SKM-1 treated with dmso at 0.1 percent for 144 hours (cell line): ENCODE measurements at regions not wholly inside any gene's neighbourhood (a gene's known extent, or its start where the extent isn't known, plus 50 kb on each side); places are given as distances from the start of the nearest gene placed in this dataset.

Experiments
- DNase-seq: peaks from one replicate; lab custom pipeline; 2025; ENCODE audit not compliant: unreplicated experiment; lab: John Stamatoyannopoulos, UW

DNA sequence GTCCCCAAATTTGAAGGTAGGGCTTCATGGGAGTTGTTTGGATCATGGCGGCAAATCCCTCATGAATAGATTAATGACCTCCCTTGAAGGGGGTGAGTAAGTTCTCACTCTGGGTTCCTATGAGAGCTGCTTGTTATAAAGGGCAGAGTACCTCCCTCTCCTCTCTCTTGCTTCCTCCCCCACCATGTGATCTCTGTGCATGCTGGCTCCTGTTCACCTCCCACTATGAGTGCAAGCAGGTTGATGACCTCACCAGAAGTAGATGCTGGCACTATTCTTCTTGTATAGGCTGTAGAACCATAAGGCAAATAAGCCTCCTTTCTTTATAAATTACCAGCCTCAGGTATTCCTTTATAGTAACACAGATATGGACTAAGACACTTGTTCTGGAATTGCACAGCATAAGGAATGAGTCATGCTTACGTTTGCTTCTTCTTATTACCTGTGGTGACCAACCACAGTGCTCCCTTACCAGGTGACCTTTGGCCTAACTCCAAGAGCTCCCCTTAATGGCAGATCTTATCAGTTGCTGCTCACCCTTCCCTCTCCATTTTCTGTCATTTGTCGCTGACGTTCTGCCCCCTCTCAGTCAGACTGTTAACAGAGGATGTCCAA lies 559.5 kb upstream of the GCFC2 start:
- DNase-seq: no peak

DNA sequence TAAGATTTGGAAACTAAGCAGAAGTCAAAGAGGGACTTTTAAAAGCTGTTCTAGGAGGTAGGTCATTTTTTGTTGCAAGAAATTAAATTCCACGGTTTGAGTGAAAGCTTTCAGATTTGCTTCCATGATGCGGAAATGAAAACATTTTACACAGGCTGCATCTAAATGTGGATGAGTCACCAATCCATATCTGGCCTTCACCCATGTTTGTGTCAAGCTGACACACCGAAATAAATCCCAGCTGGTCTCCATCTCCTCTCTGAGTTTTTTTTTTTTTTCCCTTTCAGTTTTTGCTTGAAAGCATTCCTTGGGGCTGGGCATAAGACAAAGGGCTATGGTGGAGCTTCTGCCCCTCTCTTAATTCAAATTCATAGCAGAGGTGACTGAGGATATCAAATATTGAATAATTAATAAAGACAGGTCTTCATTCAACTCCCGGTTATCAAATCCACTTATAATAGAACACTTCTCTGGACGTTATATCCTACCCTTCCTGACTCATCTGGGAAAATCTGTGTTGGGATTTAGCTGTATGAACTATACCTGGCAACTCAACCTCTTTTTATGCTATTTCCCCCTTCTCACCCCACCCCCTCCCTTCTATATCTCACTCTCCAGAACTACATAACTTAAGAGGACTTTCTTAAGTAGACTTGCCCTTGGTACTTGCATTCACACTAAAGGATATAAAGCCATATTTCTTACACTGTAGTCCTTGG lies 558.3 kb upstream of the GCFC2 start:
- no peak for DNase-seq

DNA sequence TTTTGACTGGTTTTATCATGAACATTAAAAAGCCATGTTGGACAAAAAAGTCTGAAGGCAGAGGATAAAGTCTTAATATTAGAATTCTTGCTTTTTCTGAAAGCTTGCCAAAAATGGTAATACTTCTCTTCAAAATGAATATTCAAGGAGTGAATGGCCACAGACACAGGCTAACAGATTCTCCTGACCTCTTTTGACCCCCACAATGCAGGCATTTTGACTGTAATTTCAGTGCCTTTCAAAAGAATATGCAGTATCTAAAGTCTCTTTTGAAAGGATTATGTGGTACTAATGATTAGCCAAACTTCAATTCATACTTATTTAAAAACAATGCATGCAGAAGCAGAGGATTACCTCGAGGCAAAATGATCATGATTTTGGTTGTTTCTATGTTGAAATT lies 557.8 kb upstream of the GCFC2 start:
- DNase-seq: no peak

DNA sequence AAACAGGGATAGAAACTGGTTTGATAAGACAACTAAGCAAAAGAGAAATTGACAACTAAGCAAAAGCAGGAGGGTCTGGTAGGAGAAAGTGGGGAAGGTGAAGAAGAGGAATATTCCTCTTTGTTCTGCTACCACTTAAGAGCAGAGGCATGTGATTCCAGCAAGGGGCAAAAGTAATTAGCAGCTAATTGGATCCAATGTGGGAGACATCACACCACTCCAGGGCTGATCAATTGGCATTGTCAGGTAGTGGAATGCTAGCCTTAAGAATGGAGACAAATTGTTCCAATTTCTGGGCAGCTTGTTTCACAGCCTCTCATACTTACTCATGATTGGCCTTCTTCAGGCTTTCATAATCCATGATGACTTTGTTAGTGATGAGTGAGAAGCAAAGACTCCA lies 547.1 kb upstream of the GCFC2 start:
- no peak for DNase-seq

DNA sequence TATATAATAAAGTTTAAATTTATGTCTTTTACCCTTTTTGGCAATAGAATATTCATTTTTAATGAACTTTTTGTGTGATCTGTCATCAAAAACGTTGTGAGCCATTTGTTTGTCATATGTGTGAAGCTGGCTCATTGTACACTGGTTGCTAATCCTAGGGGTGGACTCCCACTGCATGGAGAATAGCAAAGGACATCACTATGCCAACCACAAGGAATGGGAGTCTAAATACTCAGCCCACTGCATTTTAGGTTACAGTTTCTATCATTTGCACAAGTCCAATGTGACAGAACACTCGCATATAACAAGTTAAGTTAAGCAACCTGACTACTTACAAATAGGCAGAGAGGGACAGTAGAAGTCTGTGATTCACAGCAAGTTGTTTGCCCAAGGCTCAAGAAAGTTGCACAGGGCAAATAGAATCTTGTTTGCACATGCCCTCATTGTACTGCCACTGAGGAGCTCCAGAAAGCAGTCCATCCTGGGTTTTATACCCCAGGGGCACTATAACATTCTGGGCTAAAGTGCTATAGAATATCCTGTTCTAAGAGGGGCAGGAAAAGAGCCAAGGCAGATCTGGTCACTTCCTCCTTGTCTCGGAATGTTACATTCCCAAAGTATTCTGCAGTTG lies 545.9 kb upstream of the GCFC2 start:
- no peak for DNase-seq

DNA sequence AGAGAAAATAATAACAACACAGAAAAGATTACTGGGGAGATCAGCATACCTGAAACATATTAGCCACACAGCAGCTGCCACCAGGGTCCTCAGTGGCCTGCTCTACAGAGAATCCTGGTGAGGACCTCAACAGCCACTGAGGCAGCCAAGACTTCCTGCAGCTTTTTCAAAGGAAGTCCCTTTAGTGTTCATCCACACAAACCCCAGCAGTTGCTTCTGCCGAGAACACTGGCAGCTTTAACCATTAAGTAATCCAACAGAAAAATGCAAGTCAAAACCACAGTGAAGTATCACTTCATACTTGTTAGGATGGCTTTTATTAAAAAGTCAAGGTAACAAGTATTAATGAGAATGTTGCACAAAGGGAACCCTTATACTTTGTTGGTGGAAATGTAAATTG lies 542.0 kb upstream of the GCFC2 start:
- DNase-seq: no peak

DNA sequence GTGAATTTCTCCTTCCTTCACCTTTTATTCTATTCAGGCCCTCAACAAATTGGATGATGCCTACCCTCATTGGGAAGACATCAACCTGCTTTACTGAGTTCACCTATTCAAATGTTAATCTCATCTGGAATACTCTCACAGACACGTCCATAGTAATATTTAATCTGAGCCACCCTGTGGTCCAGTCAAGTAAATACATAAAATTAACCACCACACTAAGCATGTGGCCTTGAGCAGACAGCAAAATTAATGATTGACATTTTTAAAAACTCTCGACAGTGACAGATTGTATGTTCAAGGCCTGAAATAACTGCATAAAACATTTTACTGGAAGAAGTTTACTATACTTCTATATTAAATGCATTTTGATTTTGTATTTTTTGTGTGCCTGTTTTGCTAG lies 540.6 kb upstream of the GCFC2 start:
- no peak for DNase-seq

DNA sequence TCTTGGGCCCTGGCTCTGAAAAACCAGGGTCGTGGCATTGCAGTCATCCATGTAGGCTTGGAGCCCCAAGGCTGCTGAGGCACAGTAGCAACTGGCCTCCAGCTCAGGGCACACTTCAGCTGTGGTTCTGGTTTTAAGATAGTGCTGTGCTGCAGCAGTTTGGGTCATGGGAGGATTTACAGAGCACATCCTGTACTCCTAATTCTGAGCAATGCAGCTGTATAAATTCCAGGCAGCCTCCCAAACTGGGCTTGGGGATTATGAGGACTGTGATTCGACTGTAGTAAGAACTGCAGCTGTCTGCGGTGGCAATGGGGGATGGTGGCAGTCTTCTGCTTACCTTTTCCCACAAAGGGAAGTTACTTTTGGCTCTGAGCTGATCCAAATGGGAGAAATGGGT lies 536.3 kb upstream of the GCFC2 start:
- DNase-seq: no peak

DNA sequence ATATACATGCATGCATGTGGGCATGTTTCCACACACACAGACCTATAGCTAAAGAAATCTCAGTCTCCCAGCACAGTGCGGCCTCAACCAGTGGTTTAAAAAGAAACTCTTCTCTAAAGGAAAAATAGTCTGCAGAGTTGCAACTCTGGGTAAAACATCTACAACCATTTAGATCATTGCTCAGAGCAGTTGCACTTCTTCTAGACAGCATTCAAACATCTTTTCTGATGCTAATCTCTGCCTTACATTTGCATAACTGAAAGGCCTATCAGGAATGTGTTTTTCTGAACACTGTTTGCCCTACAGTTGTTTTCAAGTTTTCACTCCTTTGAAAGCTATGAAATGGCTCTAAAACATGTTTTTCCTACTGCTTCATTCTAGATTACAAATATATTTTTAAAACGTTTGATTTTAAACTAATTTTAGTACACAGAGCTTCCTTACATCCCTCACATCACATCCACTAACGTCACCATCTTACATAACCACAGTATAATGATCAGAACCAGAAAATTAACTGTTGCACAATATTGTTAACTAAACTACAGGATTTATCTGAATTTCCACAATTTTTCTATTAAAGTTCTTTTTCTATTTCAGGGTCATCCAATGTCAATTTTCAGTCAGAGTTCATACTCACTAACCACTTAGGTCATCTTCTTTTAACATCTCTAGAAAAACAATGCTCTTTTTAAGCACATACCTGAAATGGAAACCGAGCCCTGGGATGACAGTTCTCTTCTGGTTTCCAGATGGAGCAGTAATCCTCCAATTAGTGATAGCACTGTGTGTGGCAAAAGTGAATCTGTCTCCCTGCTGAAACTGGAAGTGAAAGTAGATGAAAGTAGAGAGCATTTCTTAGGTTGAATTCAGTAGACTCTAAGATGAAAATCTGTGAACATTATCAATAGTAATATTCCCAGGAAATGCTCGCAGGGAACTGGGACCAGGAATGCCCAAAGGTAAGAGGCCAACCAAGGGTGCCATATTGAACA lies 501.6 kb upstream of the GCFC2 start:
- DNase-seq: no peak

DNA sequence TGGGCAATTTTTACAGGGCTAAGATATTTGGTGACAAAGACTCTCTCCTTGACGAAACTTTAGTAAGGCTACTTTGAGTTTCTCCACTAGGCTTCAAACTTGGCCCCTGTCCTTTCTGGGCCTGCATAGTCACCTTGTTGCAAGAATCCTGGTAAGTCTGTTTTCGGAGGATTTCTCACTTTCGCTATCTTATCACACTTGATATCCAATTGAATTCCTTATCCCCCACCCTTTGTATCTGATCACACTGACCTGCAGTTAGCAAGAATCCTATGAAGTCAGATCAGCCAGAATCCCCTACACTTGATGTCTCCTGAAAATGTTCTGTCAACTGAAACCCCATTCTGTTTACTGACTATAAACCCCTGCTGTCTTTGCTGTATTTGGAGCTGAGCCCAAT lies 499.8 kb upstream of the GCFC2 start:
- DNase-seq: no peak

DNA sequence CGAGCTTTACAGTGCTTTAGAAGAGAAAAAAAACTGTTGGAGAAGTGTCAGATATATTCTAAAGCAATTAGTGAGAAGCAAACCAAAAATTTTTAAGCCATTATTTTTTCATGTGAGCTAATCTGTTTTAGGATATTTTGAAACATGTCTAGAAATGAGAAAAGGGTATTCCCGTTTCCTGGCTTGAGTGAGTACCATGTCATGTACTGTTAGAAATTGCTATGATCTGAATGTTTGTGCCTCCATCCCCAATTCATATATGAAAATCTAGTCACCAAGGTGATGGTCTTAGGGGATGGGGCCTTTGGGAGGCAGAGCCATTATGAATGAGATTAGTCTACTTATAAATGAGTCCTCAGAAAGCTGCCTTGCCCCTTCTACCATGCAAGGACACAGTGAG lies 493.3 kb upstream of the GCFC2 start:
- DNase-seq: no peak

DNA sequence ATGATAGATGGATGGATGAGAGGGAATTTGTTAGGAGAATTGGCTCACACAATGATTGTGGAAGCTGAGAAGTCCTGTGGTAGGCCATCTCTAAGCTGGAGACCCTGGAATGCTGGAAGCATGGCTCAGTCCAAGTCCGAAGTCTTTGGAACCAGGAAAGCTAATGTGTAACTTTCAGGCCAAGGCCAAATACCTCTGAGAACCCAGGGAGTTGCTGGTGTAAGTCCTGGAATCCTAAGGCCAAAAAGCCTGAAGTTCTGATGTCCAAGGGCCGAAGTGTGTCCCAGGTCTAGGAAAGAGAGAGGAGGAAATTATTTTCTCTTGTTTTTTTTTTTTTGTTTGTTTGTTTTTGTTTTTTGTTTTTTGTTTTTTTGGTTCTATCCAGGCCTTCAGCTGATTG lies 492.2 kb upstream of the GCFC2 start:
- DNase-seq: no peak

DNA sequence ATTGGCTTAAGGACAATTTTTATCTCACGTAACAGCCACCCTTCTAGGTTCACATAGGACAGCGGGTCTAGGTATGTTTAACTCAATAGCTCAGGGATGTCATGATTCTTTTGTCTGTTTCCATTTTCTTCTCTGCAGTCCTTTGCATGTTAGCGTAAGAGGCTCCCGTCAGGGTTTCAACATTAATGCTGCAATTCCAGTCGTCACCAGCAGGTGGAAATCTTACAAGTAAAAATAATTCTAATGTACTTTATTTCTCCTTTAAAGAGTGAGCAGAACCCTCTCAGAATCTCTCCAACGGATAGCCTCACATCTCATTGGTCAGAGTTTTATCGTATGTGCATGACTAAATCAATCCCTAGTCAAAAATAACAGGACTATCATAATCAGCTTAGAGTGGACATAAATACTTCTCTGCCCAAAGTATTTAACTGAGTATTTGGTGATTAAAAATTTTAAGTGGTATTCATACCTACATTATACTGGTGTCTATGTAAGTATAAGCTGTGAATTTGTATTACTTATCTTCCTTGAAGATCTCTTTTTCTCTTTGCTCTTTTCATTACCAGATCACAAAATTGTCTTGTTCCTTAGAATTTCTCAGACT lies 487.2 kb upstream of the GCFC2 start:
- peak; percentile 60 for DNase-seq

DNA sequence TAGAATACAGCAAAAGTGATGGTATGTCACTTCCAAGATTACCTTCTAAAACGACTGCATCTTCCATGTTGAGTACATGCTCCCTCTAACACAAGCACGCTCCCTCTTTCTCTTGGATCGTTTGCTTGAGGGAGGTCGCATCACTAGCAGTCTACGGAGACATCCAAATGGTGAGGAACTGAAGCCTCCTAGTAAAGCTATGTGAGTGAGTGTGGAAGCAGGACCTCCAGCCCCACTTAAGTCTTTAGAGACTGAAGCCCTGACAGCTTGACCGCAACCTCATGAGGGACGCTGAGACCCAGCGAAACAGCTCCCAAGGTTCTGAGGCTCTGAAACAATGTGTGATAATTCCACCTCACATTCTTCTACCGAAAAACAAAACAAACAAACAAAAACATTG lies 486.7 kb upstream of the GCFC2 start:
- DNase-seq: no peak

DNA sequence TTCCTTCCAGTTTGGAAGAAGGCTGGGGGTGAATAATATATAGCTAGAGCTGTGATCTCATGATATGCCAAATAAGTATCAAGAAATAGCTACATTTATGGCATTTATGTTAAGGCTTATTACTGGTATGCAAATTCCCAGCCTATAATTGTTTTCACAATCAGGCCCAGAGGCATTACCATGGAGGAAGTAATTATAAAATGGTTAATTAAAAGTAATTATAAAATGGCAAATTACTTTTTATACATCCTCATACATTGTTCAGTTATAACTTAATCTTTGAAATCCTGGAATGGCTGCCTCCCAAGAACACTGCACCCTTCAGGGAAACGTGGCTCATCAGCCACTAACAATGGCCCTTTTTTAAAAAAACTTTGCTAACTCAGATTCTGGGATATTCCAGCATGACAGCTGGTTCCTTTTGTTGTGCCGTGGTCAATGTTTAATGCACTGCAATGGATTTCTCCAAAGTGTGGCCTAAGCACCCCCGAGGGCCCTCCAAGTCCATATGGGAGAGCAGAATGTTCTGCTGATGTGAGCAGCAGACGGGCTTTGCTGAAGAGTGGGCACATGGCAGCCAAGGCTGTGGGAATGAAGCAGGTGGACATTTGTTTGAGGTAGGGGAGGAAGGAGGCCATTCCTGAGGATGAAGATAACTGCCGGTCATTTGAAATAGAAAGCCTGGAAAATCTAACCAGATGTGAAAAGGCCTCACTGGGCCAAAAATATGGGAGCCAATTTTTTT lies 483.5 kb upstream of the GCFC2 start:
- no peak for DNase-seq

DNA sequence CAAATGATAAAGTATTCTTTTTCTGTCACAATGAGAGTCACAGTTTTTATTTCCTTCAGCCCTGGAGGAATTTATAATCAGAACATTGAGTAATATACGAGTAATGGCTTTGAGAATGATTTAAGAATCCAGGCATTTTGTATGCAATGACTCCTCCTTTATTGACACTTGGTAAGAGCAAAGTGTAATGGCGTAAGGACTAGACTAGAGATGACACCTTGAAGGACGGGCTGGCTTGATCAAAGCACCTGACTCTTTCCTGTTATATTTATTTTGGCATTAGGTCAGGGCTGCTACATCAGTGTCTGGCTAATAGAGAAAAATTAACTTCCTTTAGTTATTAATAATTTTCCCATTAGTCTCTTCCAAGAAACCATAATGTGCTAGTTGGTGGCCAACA lies 482.4 kb upstream of the GCFC2 start:
- no peak for DNase-seq

DNA sequence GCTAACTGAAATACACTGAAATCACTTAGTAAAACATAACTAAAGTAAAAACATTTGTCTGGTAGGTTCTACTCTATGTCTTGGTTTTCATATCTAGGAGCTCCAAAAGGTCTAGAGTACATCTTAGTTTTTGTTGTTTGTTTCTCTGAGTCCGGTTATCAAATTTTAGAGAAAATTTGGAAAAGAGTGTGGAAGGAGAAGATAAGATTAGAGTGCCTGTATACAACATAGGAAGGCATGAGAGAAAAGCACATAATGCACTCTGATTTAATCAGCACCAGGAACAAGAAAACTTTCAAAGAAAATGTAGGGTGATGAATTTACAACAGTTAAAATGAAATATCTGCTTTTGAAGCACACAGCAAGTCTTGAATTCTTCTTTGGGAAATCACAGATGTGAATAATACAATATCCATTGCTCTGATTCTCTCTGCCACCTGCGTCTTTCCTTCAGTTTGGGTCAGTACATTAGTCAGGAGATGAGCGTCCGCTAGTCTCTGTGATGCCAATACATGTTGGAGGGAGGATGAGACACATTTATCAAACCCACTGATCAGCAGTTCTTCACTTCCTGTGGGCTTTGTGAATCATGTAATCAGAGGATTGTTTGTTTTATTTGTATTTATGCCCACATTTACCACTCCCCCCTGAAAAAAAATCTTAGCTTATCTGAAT lies 477.8 kb upstream of the GCFC2 start:
- no peak for DNase-seq

DNA sequence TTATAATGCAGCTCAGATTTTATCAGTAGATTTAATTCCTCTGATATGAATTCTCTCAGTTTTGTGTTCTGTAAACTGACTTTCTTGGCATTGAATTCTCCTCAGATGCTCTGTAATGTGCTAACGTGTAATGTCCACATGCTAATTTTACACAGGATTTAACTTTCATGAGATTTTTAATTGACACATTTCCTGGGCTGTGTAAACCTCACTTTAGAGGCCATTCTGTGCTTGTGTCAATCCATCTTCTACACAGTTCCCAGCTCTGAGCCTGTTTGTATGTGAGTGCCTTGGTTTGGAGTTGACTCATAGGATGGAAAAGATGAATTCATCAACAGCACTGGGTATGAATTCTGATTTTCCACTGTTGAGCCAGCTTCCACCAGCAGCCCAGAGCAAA lies 476.7 kb upstream of the GCFC2 start:
- DNase-seq: no peak

DNA sequence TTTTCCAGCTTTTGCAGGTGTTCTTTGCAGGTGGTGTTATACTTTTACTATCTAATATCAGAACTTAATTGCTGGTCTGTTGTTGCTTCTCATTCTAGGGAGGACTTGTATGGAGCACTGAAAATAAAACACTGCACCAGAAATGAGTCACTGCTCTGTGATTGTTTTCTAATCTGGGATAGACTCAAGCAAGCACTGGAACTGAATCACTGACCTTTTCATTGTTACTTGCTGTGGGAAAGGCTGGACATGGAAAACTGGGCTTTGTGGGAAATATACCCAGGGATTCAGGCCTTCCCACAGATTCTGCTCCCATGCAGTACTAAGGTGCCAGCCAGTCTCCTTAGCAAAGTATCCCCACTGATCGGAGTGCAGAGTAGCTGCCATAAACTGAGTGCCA lies 470.0 kb upstream of the GCFC2 start:
- DNase-seq: no peak

DNA sequence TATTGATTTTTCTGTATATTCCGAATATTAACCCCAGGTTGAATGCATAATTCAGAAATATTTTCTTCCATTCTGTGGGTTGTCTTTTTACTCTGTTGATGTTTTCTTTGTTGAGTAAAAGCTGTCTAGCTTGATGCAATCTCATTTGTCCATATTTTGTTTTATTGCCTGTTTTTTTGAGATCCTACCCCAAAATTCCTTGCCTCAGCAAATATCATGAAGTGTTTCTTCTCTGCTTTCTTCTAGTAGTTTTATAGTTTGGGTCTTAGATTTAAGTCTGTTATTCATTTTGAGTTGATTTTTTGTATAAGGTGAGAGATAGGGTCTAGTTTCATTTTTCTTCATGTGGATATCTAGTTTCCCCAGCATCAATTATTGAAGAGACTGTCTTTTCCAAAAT lies 467.9 kb upstream of the GCFC2 start:
- DNase-seq: no peak
